ENCODE measurements at regions not wholly inside any gene's neighbourhood (a gene's known extent, or its start where the extent isn't known, plus 50 kb on each side); places are given as distances from the start of the nearest gene placed in this dataset.
"Not testable (repeated sequence)": the region's sequence is repeated elsewhere in the genome, so short reads cannot be mapped to it uniquely, and the experiment has no call there.

- Histone ChIP-seq H3K27ac (no peak overlapping the region), H3K36me3 (no peaks in the 10 kb centered on the region), H3K9me3 (peaks cover 0 to 2% (median 0%) of the 10 kb centered on the region in 4 donors), H3K4me3 (no peak overlapping the region), H3K4me1 (no peaks in the 10 kb centered on the region), H3K27me3 (peaks cover 0 to 15% of the 10 kb centered on the region in 2 donors)
- no peak for TF ChIP-seq CTCF (IDR thresholded peaks at IDR 0.05)
- TF ChIP-seq POLR2A (IDR thresholded peaks at IDR 0.05): no peak
- no peak for TF ChIP-seq EP300 (IDR thresholded peaks at IDR 0.05)
- 91 to 92% methylated on average over 10 of the region's 10 CpGs for WGBS, 2 donors
- DNase-seq (ENCODE audit: low spot score in 2 of 2): no peak
Observed at GRCh38 chr17:20779521-20779920, 200.0 kb downstream of the CDRT15L2 start.

- no peak for TF ChIP-seq POLR2A (IDR thresholded peaks at IDR 0.05)
- TF ChIP-seq EP300 (IDR thresholded peaks at IDR 0.05): no peak
- TF ChIP-seq CTCF (IDR thresholded peaks at IDR 0.05): no peak
- peaks cover 0 to 2% (median 0%) of the 10 kb centered on the region in 4 donors for H3K9me3 ChIP-seq
- H3K36me3 ChIP-seq: no peaks in the 10 kb centered on the region
- no peak for DNase-seq (ENCODE audit: low spot score in 2 of 2)
- 91 to 92% methylated on average over 2 of the region's 2 CpGs for WGBS, 2 donors
- no peaks in the 10 kb centered on the region for H3K4me1 ChIP-seq
- peaks cover 0 to 20% of the 10 kb centered on the region in 2 donors for H3K27me3 ChIP-seq
- no peak overlapping the region for H3K27ac ChIP-seq
- H3K4me3 ChIP-seq: no peak overlapping the region
Observed at GRCh38 chr17:20781260-20781659, 201.7 kb downstream of the CDRT15L2 start.

GRCh38 chr17:20781869-20782268 is 202.3 kb downstream of the CDRT15L2 start:
- not testable (repeated sequence) for H3K4me1 ChIP-seq; H3K27ac ChIP-seq; H3K9me3 ChIP-seq; DNase-seq (ENCODE audit: low spot score in 2 of 2); H3K4me3 ChIP-seq; H3K36me3 ChIP-seq
- H3K27me3 ChIP-seq: peaks cover 0 to 20% of the 10 kb centered on the region in 2 donors
- WGBS, 2 donors: 94 to 97% methylated on average over 6 of the region's 6 CpGs

- no peak overlapping the region for H3K4me3 ChIP-seq
- TF ChIP-seq EP300 (IDR thresholded peaks at IDR 0.05) (no peak), CTCF (IDR thresholded peaks at IDR 0.05) (no peak), POLR2A (IDR thresholded peaks at IDR 0.05) (no peak)
- H3K36me3 ChIP-seq: no peaks in the 10 kb centered on the region
- no peak for DNase-seq (ENCODE audit: low spot score in 2 of 2)
- H3K27me3 ChIP-seq: peaks cover 0 to 20% of the 10 kb centered on the region in 2 donors
- peaks cover 0 to 2% (median 0%) of the 10 kb centered on the region in 4 donors for H3K9me3 ChIP-seq
- H3K27ac ChIP-seq: no peak overlapping the region
- no peaks in the 10 kb centered on the region for H3K4me1 ChIP-seq
- WGBS, 2 donors: 70 to 87% methylated on average over 3 of the region's 3 CpGs
Observed at GRCh38 chr17:20783091-20783490, 203.6 kb downstream of the CDRT15L2 start.

- no peak overlapping the region for H3K4me3 ChIP-seq
- H3K27me3 ChIP-seq: peaks cover 0 to 20% of the 10 kb centered on the region in 2 donors
- H3K4me1 ChIP-seq: no peaks in the 10 kb centered on the region
- TF ChIP-seq EP300 (IDR thresholded peaks at IDR 0.05) (no peak), CTCF (IDR thresholded peaks at IDR 0.05) (no peak), POLR2A (IDR thresholded peaks at IDR 0.05) (no peak)
- peaks cover 0 to 2% (median 0%) of the 10 kb centered on the region in 4 donors for H3K9me3 ChIP-seq
- DNase-seq (ENCODE audit: low spot score in 2 of 2): no peak
- H3K36me3 ChIP-seq: no peaks in the 10 kb centered on the region
- WGBS, 2 donors: 29 to 34% methylated on average over 41 to 46 of the region's 48 CpGs
- H3K27ac ChIP-seq: no peak overlapping the region
Observed at GRCh38 chr17:20784100-20784665, 204.7 kb downstream of the CDRT15L2 start.

GRCh38 chr17:20787281-20787680 is 207.8 kb downstream of the CDRT15L2 start:
- peaks cover 0 to 2% (median 0%) of the 10 kb centered on the region in 4 donors for H3K9me3 ChIP-seq
- no peak overlapping the region for H3K27ac ChIP-seq
- H3K27me3 ChIP-seq: peaks cover 0 to 20% of the 10 kb centered on the region in 2 donors
- H3K36me3 ChIP-seq: no peaks in the 10 kb centered on the region
- H3K4me3 ChIP-seq: no peak overlapping the region
- DNase-seq (ENCODE audit: low spot score in 2 of 2): no peak
- TF ChIP-seq POLR2A (IDR thresholded peaks at IDR 0.05) (no peak), CTCF (IDR thresholded peaks at IDR 0.05) (no peak), EP300 (IDR thresholded peaks at IDR 0.05) (no peak)
- no peaks in the 10 kb centered on the region for H3K4me1 ChIP-seq
- 63 to 71% methylated on average over 6 of the region's 6 CpGs for WGBS, 2 donors

All from tibial nerve (tissue), 4 donors.